K562 (cell line): ENCODE measurements at regions not wholly inside any gene's neighbourhood (a gene's known extent, or its start where the extent isn't known, plus 50 kb on each side); places are given as distances from the start of the nearest gene placed in this dataset.

Experiments used
- ATAC-seq: fragments of 200-7000 bp; cut with Tn5 transposase; 3 replicates; pipeline ENCODE4 v1.9.1; 2020; ENCODE audit warnings: moderate library complexity
- BruUV-seq: library from RNA; stranded (reverse); fragments of 400-500 nt; replicated peaks from 2 replicates; lab custom pipeline; 2021; lab: Mats Ljungman, UMichigan
- CTCF ChIA-PET: fragments of 300-600 bp; formaldehyde crosslinking; extraction: SDS; loops from one replicate; lab custom pipeline; 2021; ENCODE audit warnings: low intra/inter-chr PET ratio; lab: Yijun Ruan, JAX
- POLR2A ChIA-PET: fragments of 300-600, 350-650 bp; sonication (Branson Sonifier 250); formaldehyde crosslinking; extraction: SDS; loops from one replicate; lab custom pipeline; 2021; ENCODE audit warnings: antibody characterized with exemption, inconsistent platforms; lab: Yijun Ruan, JAX
- DNase-seq, 4 experiments: peaks; one replicate each; pipeline versions ENCODE4 v3.0.0 to v3.0.0-alpha.2; 2011 to 2018; ENCODE audit warnings: low spot score in 3 of 4, mixed read lengths in 3 of 4; ENCODE audit errors: extremely low read depth in 1 of 4
- FAIRE-seq: peaks from 2 replicates; lab custom pipeline; 2011; peaks lifted over from hg19 to GRCh38; lab: Jason Lieb, UNC
- H2AFZ ChIP-seq: 2 replicates; pipeline ENCODE4 v1.6.0; 2011; ENCODE audit warnings: low read depth, low read length, control low read depth, inconsistent platforms
- H3K27ac ChIP-seq: fragments of 200-600 bp; 3 replicates; pipeline ENCODE4 v1.8.0; 2011; ENCODE audit warnings: low read depth, mild to moderate bottlenecking, control low read depth, inconsistent platforms, low read length, moderate library complexity, mixed read lengths; ENCODE audit errors: extremely low read depth
- H3K27me3 ChIP-seq, 2 experiments: fragments of 300-600 bp in 1 of 2; 2 replicates in 1 of 2; 3 replicates in 1 of 2; pipeline versions ENCODE4 v1.6.0 to v1.8.0; 2011; ENCODE audit warnings: inconsistent platforms in 2 of 2, low read length in 2 of 2, mild to moderate bottlenecking in 1 of 2, mixed read lengths in 1 of 2, moderate library complexity in 1 of 2; ENCODE audit not compliant: control insufficient read depth in 2 of 2, insufficient read depth in 2 of 2
- H3K36me3 ChIP-seq: fragments of 300-600 bp; 3 replicates; pipeline ENCODE4 v1.8.0; 2011; ENCODE audit warnings: mild to moderate bottlenecking, low read length, inconsistent platforms; ENCODE audit not compliant: control insufficient read depth, insufficient read depth
- H3K4me1 ChIP-seq, 2 experiments: fragments of 200-600 bp in 1 of 2; replicated peaks in 1 of 2; 2 replicates in 1 of 2; 3 replicates in 1 of 2; pipeline versions ENCODE4 v1.5.1 to v1.8.0; 2011; ENCODE audit warnings: inconsistent platforms in 2 of 2, low read length in 2 of 2, mild to moderate bottlenecking in 1 of 2, mixed read lengths in 1 of 2, moderate library complexity in 1 of 2; ENCODE audit not compliant: control insufficient read depth in 2 of 2, insufficient read depth in 2 of 2
- H3K4me2 ChIP-seq: 2 replicates; pipeline ENCODE4 v1.6.1; 2011; ENCODE audit warnings: low read length, control low read depth, inconsistent platforms, mixed read lengths; ENCODE audit not compliant: insufficient read depth
- H3K4me3 ChIP-seq: fragments of 200-600 bp; sonication (generic), shearing (Covaris generic); 2 replicates; pipeline ENCODE4 v1.5.1; 2016; ENCODE audit warnings: control low read depth, inconsistent platforms
- H3K79me2 ChIP-seq: fragments of 200-600 bp; 3 replicates; pipeline ENCODE4 v1.8.0; 2011; ENCODE audit warnings: low read length, inconsistent platforms; ENCODE audit not compliant: control insufficient read depth, insufficient read depth
- H3K9ac ChIP-seq, 2 experiments: 2 replicates each; pipeline versions ENCODE4 v1.6.0 to v1.6.1; 2011; ENCODE audit warnings: low read depth in 2 of 2, low read length in 2 of 2, control low read depth in 1 of 2, inconsistent platforms in 1 of 2, mild to moderate bottlenecking in 1 of 2, mixed read lengths in 1 of 2; ENCODE audit not compliant: insufficient read depth in 1 of 2
- H3K9me1 ChIP-seq: one replicate; pipeline ENCODE4 v1.6.0; 2011; ENCODE audit warnings: inconsistent platforms, mild to moderate bottlenecking, low read length, moderate library complexity; ENCODE audit not compliant: control insufficient read depth, insufficient read depth
- H3K9me3 ChIP-seq: replicated peaks from 2 replicates; pipeline ENCODE4 v1.5.1; 2011; ENCODE audit warnings: low read depth, low read length, inconsistent platforms; ENCODE audit not compliant: control insufficient read depth, insufficient read depth
- H4K20me1 ChIP-seq: replicated peaks from 2 replicates; pipeline ENCODE4 v1.6.1; 2011; ENCODE audit warnings: low read length, inconsistent platforms, mixed read lengths; ENCODE audit not compliant: control insufficient read depth, insufficient read depth
- ADNP ChIP-seq: fragments of 200-800 bp; sonication (Bioruptor generic); IDR thresholded peaks from 2 replicates; pipeline ENCODE4 v1.6.1; 2016; ENCODE audit warnings: missing genetic modification characterization, missing compliant biosample characterization
- BRF1 ChIP-seq: IDR thresholded peaks from 3 replicates; pipeline ENCODE4 v1.6.1; 2011; ENCODE audit warnings: borderline replicate concordance, mild to moderate bottlenecking; ENCODE audit not compliant: insufficient read length; ENCODE audit errors: extremely low read depth
- CEBPG ChIP-seq, 3 experiments: fragments of 200-800 bp in 1 of 3; sonication (Bioruptor generic) in 1 of 3; sonication (generic) in 1 of 3; formaldehyde crosslinking in 1 of 3; IDR thresholded peaks in 2 of 3; conservative IDR thresholded peaks in 1 of 3; 2 replicates each; pipeline versions ENCODE4 v1.6.1 to v1.8.0; 2016 to 2022; ENCODE audit warnings: missing compliant biosample characterization in 2 of 3, missing genetic modification characterization in 2 of 3, mild to moderate bottlenecking in 1 of 3, missing genetic modification reagents in 1 of 3
- CHAMP1 ChIP-seq: fragments of 450-650 bp; IDR thresholded peaks from 2 replicates; pipeline ENCODE4 v1.6.1; 2016; ENCODE audit warnings: mild to moderate bottlenecking
- CREBBP ChIP-seq: IDR thresholded peaks from one replicate; pipeline ENCODE4 v1.6.1; 2012; ENCODE audit warnings: low read depth, mild to moderate bottlenecking, control low read depth, inconsistent platforms, low read length
- FOXJ2 ChIP-seq: fragments of 200-800 bp; sonication (Bioruptor generic); IDR thresholded peaks from 2 replicates; pipeline ENCODE4 v1.6.1; 2016; ENCODE audit warnings: missing genetic modification characterization, missing compliant biosample characterization
- HBP1 ChIP-seq: fragments of 450-650 bp; formaldehyde crosslinking; IDR thresholded peaks from 2 replicates; pipeline ENCODE4 v1.4.0; 2022; ENCODE audit warnings: missing genetic modification characterization
- HOXB6 ChIP-seq: fragments of 250-450 bp; sonication (Bioruptor Pico); IDR thresholded peaks from 2 replicates; pipeline ENCODE4 v1.5.1; 2022; ENCODE audit warnings: mild to moderate bottlenecking, borderline replicate concordance
- LARP7 ChIP-seq: fragments of 450-650 bp; IDR thresholded peaks from 2 replicates; pipeline ENCODE4 v1.6.1; 2016
- MAFG ChIP-seq: fragments of 450-650 bp; conservative IDR thresholded peaks from 2 replicates; pipeline ENCODE4 v1.6.1; 2016; ENCODE audit warnings: missing genetic modification characterization, missing compliant biosample characterization
- RFX1 ChIP-seq: fragments of 450-650 bp; IDR thresholded peaks from 2 replicates; pipeline ENCODE4 v1.6.1; 2016; ENCODE audit warnings: mild to moderate bottlenecking, moderate library complexity
- SNIP1 ChIP-seq: fragments of 450-650 bp; IDR thresholded peaks from 2 replicates; pipeline ENCODE4 v1.7.1; 2017; ENCODE audit warnings: low read depth, mild to moderate bottlenecking
- STAT5B ChIP-seq: fragments of 250-450 bp; sonication (Bioruptor Pico); IDR thresholded peaks from 2 replicates; pipeline ENCODE4 v1.8.0; 2021; ENCODE audit warnings: mild to moderate bottlenecking, inconsistent platforms
- TFAP4 ChIP-seq: sonication (generic); formaldehyde crosslinking; IDR thresholded peaks from 2 replicates; pipeline ENCODE4 v1.8.0; 2022; ENCODE audit warnings: missing genetic modification reagents, mild to moderate bottlenecking, moderate library complexity, borderline replicate concordance
- ZNF224 ChIP-seq: sonication (generic); formaldehyde crosslinking; IDR thresholded peaks from 2 replicates; pipeline ENCODE4 v1.8.0; 2022; ENCODE audit warnings: mild to moderate bottlenecking, missing genetic modification reagents
- ZNF311 ChIP-seq: fragments of 250-450 bp; sonication (Bioruptor Pico); IDR thresholded peaks from 2 replicates; pipeline ENCODE4 v1.4.0; 2020; ENCODE audit warnings: mild to moderate bottlenecking, moderate library complexity
- WGBS: fragments of 100-300 bp; shearing (Covaris generic); methylation state at CpG from one replicate; pipeline ENCODE4 v1.1.6; 2016; ENCODE audit warnings: low coverage, mixed read lengths; ENCODE audit not compliant: insufficient coverage; ENCODE audit errors: missing lambda C conversion rate; 5-methylcytosine and 5-hydroxymethylcytosine counted together
- in situ Hi-C: fragments of 300-500 bp; cut with MboI; formaldehyde crosslinking; loops from 4 replicates; pipeline ENCODE4 v1.15.0; 2018; ENCODE audit warnings: inconsistent platforms, mixed read lengths
- intact Hi-C: fragments of 100-400 bp; cut with micrococcal nuclease; formaldehyde crosslinking; loops from 2 replicates; pipeline ENCODE4 v1.14.2; 2022
- TF ChIP-seq, protein P1 (sequence below): fragments of 450-650 bp; formaldehyde crosslinking; IDR thresholded peaks from 2 replicates; pipeline ENCODE4 v1.4.0; 2020; ENCODE audit warnings: mild to moderate bottlenecking, mixed read lengths

DNA sequence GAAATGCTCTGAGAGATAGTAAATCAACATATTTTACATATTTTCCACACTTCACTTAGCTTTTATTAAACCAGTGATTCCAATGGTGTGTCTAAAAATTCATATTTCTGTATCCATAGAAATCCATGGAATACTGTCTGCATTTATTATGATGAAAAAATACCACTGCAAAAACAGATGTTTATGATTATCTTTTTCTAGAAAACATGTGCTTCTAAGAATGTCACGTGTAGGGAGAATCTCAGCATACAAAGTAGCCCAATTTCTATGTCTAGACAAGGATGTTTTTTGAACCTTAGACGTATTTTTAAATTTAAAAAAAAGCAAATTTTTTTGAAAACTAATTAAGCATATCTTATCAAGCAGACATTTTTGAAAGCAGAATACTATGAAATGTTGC, 622.4 kb downstream of the TENT5A start:
- intact Hi-C loops: no loop called here
- BruUV-seq: no TSS peak
- no peak overlapping the region for H3K4me2 ChIP-seq
- no peaks in the 10 kb centered on the region for H3K79me2 ChIP-seq
- H3K36me3 ChIP-seq: no peaks in the 10 kb centered on the region
- DNase-seq (no peak), FAIRE-seq (no peak), ATAC-seq (no peak)
- H3K27ac ChIP-seq: no peak overlapping the region
- no peaks in the 10 kb centered on the region for H3K27me3 ChIP-seq
- no peaks in the 10 kb centered on the region for H3K9me3 ChIP-seq
- no peak overlapping the region for H2AFZ ChIP-seq
- TF ChIP-seq CREBBP (no peak), RFX1 (no peak), HBP1 (no peak), TFAP4 (CRISPR knock-in tag) (no peak), HOXB6 (CRISPR knock-in tag) (no peak), ZNF311 (no peak), ZNF224 (CRISPR knock-in tag) (no peak), STAT5B (no peak), ADNP (tag) (no peak), FOXJ2 (tag) (no peak), BRF1 (no peak), SNIP1 (no peak), MAFG (no peak), CEBPG (CRISPR knock-in tag; IDR thresholded peaks at IDR 0.05) (no peak), CEBPG (tag; conservative IDR thresholded peaks at IDR 0.05 in 1 of 2, IDR thresholded peaks at IDR 0.05 in 1 of 2) (no peak), LARP7 (no peak), CHAMP1 (no peak)
- TF ChIP-seq, protein P1, sequence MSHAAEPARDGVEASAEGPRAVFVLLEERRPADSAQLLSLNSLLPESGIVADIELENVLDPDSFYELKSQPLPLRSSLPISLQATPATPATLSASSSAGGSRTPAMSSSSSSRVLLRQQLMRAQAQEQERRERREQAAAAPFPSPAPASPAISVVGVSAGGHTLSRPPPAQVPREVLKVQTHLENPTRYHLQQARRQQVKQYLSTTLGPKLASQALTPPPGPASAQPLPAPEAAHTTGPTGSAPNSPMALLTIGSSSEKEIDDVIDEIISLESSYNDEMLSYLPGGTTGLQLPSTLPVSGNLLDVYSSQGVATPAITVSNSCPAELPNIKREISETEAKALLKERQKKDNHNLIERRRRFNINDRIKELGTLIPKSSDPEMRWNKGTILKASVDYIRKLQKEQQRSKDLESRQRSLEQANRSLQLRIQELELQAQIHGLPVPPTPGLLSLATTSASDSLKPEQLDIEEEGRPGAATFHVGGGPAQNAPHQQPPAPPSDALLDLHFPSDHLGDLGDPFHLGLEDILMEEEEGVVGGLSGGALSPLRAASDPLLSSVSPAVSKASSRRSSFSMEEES (CRISPR knock-in tag): no peak
- H3K4me1 ChIP-seq: no peaks in the 10 kb centered on the region
- no peaks in the 10 kb centered on the region for H4K20me1 ChIP-seq
- WGBS: 0% methylated on average over 1 of the region's 2 CpGs
- ChIA-PET CTCF (no interaction called here), POLR2A (no interaction called here)
- in situ Hi-C loops: no loop called here
- H3K4me3 ChIP-seq: no peak overlapping the region
- H3K9ac ChIP-seq: no peak overlapping the region
- H3K9me1 ChIP-seq: no peaks in the 10 kb centered on the region
